Activated CD4-positive, alpha-beta memory T cell treated with anti-CD3 and anti-CD28 coated beads, Interleukin-2, amount 10 ng/mL, durations not matched to agents 7 days and 5 days (primary cell): ENCODE measurements at regions not wholly inside any gene's neighbourhood (a gene's known extent, or its start where the extent isn't known, plus 50 kb on each side); places are given as distances from the start of the nearest gene placed in this dataset.

ENCODE experiments used
- CTCF ChIA-PET: fragments of 350-600 bp; sonication (Branson Sonifier 250); formaldehyde crosslinking; loops from one replicate; lab custom pipeline; 2021; ENCODE audit warnings: antibody characterized with exemption, inconsistent platforms; lab: Charles Lee
- POLR2A ChIA-PET: fragments of 350-600 bp; sonication (Branson Sonifier 250); formaldehyde crosslinking; loops from one replicate; lab custom pipeline; 2021; ENCODE audit warnings: antibody characterized with exemption; lab: Charles Lee
- DNase-seq: peaks from one replicate; pipeline ENCODE4 v3.0.0-alpha.2; 2020
- H3K27ac Mint-ChIP-seq: one replicate; pipeline ENCODE4 v1.8.0; 2021; ENCODE audit warnings: mild to moderate bottlenecking, mixed read lengths
- H3K27me3 Mint-ChIP-seq: one replicate; pipeline ENCODE4 v1.8.0; 2021; ENCODE audit warnings: mixed read lengths
- H3K36me3 Mint-ChIP-seq: one replicate; pipeline ENCODE4 v1.8.0; 2021; ENCODE audit warnings: low read depth, mixed read lengths
- H3K4me1 Mint-ChIP-seq: one replicate; pipeline ENCODE4 v1.8.0; 2021; ENCODE audit warnings: mixed read lengths
- H3K4me3 Mint-ChIP-seq: one replicate; pipeline ENCODE4 v1.8.0; 2021; ENCODE audit warnings: mild to moderate bottlenecking, mixed read lengths
- H3K9me3 Mint-ChIP-seq: one replicate; pipeline ENCODE4 v1.8.0; 2021; ENCODE audit warnings: mixed read lengths

DNA sequence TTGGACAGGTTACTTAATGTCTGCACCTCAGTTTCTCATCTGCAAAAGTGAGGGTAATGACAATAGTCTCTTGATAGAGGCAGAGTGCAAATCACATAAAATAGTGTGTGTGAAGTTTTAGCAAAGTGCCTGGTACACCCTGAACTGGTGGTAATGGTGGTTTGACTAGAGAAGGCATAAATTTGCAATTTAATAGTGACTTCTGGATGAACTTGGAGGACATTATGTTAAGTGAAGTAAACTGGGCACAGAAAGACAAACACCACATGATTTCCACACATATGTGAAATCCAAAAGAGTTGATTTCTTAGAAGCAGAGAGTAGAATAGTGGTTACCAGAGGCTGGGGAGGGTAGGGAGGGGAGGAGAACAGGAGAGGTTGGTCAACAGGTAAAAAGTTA is 54.8 kb upstream of the FUT8 start:
- no peak for DNase-seq
- Mint-ChIP-seq H3K36me3 (peaks cover 23% of the 10 kb centered on the region), H3K9me3 (no peaks in the 10 kb centered on the region), H3K27ac (no peak overlapping the region), H3K4me3 (no peak overlapping the region), H3K4me1 (peaks cover 50% of the 10 kb centered on the region), H3K27me3 (no peaks in the 10 kb centered on the region)
- CTCF ChIA-PET = no interaction called here
- POLR2A ChIA-PET = interaction anchor here (1.0 to 1.3 kb wide), 2 partner anchors 9 to 54 kb away, joined by 3 read pairs; no protein-coding TSS in a partner anchor

DNA sequence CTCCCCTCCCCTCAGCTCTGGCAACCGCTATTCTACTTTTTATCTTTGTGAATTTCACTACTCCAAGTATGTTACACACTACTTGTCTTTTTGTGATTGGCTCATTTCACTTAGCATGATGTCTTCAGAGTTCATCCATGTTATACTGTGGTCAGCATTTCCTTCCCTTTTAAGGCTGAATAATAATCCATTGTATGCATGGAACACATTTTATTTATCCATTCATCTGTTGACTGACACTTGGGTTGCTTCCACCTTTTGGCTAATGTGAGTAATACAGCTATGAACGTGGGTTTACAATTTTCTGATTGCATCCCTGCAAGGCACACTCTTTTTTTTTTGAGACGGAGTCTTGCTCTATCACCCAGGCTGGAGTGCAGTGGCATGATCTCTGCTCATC is 53.0 kb upstream of the FUT8 start:
- H3K36me3 Mint-ChIP-seq = peaks cover 27% of the 10 kb centered on the region
- H3K27me3 Mint-ChIP-seq = no peaks in the 10 kb centered on the region
- DNase-seq = no peak
- peaks cover 40% of the 10 kb centered on the region for H3K4me1 Mint-ChIP-seq
- H3K4me3 Mint-ChIP-seq = no peak overlapping the region
- ChIA-PET CTCF (interaction anchor here (0.6 to 2.2 kb wide), 4 partner anchors 12 to 189 kb away, joined by 3 to 11 read pairs (median 4); no protein-coding TSS in a partner anchor), POLR2A (interaction anchor here (0.5 to 0.9 kb wide), 3 partner anchors 56 to 564 kb away, joined by 3 to 4 read pairs (median 3); no protein-coding TSS in a partner anchor)
- H3K9me3 Mint-ChIP-seq = no peaks in the 10 kb centered on the region
- peak overlapping the region; percentile 5 for H3K27ac Mint-ChIP-seq

DNA sequence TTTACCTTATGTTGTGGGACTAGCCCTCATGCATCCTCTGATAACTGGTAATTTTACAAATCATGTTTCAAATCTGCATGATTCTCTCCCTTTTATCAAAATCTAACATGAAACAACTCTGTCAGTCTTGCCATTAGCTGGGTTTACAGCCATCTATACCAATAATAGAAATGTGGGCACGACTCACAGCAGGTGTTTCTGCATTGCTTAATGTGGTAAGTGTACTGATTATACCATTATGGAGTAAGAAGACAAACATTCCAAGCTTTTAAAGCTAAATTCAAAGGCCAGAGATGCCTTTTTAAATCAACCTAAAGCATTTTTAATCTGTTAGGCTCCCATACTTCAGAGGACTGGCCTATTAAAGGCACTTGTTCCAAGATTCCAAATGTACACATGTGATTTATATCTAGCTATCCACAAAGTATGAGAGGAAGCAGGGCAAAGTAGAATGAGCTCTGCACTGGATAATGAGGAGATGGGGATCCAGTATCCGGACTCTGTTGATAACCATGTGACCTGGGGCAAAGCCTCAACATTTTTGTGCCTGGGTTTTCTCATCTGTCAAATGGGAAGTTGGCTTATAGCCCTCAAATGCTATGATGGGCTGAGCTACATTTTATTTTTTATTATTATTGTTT is 52.3 kb upstream of the FUT8 start:
- no peak overlapping the region for H3K27ac Mint-ChIP-seq
- H3K9me3 Mint-ChIP-seq = no peaks in the 10 kb centered on the region
- H3K27me3 Mint-ChIP-seq = no peaks in the 10 kb centered on the region
- CTCF ChIA-PET = interaction anchor here (0.7 to 2.2 kb wide), 6 partner anchors 11 to 190 kb away, joined by 3 to 11 read pairs (median 4); partner anchors contain the start of gene FUT8
- POLR2A ChIA-PET = interaction anchor here (0.5 to 0.7 kb wide), 2 partner anchors 73 to 563 kb away, joined by 3 to 4 read pairs; no protein-coding TSS in a partner anchor
- no peak for DNase-seq
- H3K4me3 Mint-ChIP-seq = no peak overlapping the region
- peaks cover 40% of the 10 kb centered on the region for H3K4me1 Mint-ChIP-seq
- H3K36me3 Mint-ChIP-seq = peaks cover 31% of the 10 kb centered on the region

DNA sequence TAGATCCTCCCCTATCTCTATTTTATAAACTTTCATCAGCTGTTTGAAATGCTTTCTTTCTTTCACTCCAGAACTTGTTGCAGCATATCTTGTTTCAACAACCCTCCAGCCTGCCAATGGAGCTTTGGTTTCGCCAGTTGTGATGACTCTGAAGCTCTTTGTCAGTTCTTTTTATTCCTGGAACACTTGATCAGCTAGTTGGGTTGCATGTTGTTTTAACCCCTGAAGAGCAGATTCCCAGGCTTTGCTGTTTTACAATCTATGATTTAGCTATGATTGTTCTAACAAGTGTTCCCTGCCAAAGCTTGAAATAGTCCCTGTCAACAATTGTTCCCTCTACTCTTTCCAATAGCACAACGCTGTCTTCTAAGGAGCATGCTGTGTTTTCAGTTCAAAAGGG is 50.6 kb upstream of the FUT8 start:
- ChIA-PET POLR2A (no interaction called here), CTCF (interaction anchor here (1.1 kb wide), 1 partner anchor 10 kb away, joined by 3 read pairs; no protein-coding TSS in a partner anchor)
- H3K27ac Mint-ChIP-seq = no peak overlapping the region
- H3K4me1 Mint-ChIP-seq = peaks cover 24% of the 10 kb centered on the region
- H3K9me3 Mint-ChIP-seq = no peaks in the 10 kb centered on the region
- no peak overlapping the region for H3K4me3 Mint-ChIP-seq
- no peak for DNase-seq
- H3K36me3 Mint-ChIP-seq = peaks cover 31% of the 10 kb centered on the region
- no peaks in the 10 kb centered on the region for H3K27me3 Mint-ChIP-seq
